H1 (cell line): ENCODE measurements at regions not wholly inside any gene's neighbourhood (a gene's known extent, or its start where the extent isn't known, plus 50 kb on each side); places are given as distances from the start of the nearest gene placed in this dataset.

ENCODE experiments used
- GTF2F1 ChIP-seq: IDR thresholded peaks from 2 replicates; pipeline ENCODE4 v1.6.1; 2012; ENCODE audit warnings: low read depth, low read length, improper control_type of control experiment, borderline replicate concordance
- PHF8 ChIP-seq: fragments of 200-600 bp; sonication (generic); conservative IDR thresholded peaks from 2 replicates; pipeline ENCODE4 v1.7.1; 2012; ENCODE audit warnings: low read depth, mild to moderate bottlenecking, inconsistent platforms, low read length, moderate library complexity
- SIRT6 ChIP-seq: IDR thresholded peaks from one replicate; pipeline ENCODE4 v1.7.1; 2012; ENCODE audit warnings: low read length, inconsistent platforms
- TCF12 ChIP-seq: IDR thresholded peaks from 2 replicates; pipeline ENCODE4 v1.6.1; 2011; ENCODE audit warnings: low read depth, mild to moderate bottlenecking, low read length

GRCh38 chr6:87951751-87952150 is 95.9 kb upstream of the SPACA1 start (continued):
- TF ChIP-seq TCF12 (no peak), PHF8 (no peak), GTF2F1 (no peak), SIRT6 (no peak)
